Type B pancreatic cell (in vitro differentiated cells): ENCODE measurements at regions not wholly inside any gene's neighbourhood (a gene's known extent, or its start where the extent isn't known, plus 50 kb on each side); places are given as distances from the start of the nearest gene placed in this dataset.

Experiments used
- DNase-seq: peaks from one replicate; pipeline ENCODE4 v3.0.0; 2021; ENCODE audit warnings: mixed read lengths; ENCODE audit not compliant: unreplicated experiment; ENCODE audit errors: extremely low spot score
- H3K27ac Mint-ChIP-seq: 2 replicates; pipeline ENCODE4 v1.8.0; 2021; ENCODE audit warnings: mild to moderate bottlenecking, mixed read lengths
- H3K27me3 Mint-ChIP-seq: 2 replicates; pipeline ENCODE4 v1.8.0; 2021; ENCODE audit warnings: mixed read lengths
- H3K36me3 Mint-ChIP-seq: 2 replicates; pipeline ENCODE4 v1.8.0; 2021; ENCODE audit warnings: mixed read lengths
- H3K4me1 Mint-ChIP-seq: one replicate; pipeline ENCODE4 v1.8.0; 2021; ENCODE audit warnings: mixed read lengths; ENCODE audit not compliant: unreplicated experiment
- H3K4me3 Mint-ChIP-seq: 2 replicates; pipeline ENCODE4 v1.8.0; 2021; ENCODE audit warnings: mild to moderate bottlenecking, mixed read lengths
- H3K9me3 Mint-ChIP-seq: 2 replicates; pipeline ENCODE4 v1.8.0; 2021; ENCODE audit warnings: mixed read lengths
- CTCF ChIP-seq: fragments of 200-600 bp; sonication (generic); conservative IDR thresholded peaks from 2 replicates; pipeline ENCODE4 v1.5.0; 2021; ENCODE audit warnings: antibody characterized with exemption, mild to moderate bottlenecking

DNA sequence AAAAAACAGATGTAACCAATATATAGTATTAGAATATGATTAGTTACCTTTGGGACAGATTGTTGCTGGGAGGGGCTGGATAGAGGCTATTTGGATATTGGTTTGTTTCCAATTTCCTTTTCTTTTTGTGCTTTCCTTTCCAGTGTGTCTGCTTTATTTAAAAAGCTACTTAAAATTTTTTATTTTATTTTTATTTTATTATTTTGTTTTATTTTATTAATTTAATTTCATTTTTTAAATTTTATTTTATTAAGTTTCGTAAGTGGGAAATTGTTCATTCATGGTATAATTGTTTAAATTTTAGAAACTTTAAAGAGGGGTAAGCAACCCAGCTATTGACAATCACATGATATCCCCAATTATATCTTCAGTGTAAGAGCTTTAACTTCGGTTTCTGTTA, 2077.0 kb upstream of the PCDH20 start:
- Mint-ChIP-seq H3K27ac (no peak overlapping the region), H3K36me3 (no peaks in the 10 kb centered on the region), H3K4me3 (no peak overlapping the region), H3K27me3 (no peaks in the 10 kb centered on the region), H3K4me1 (no peaks in the 10 kb centered on the region), H3K9me3 (peaks cover 15% of the 10 kb centered on the region)
- no peak for DNase-seq
- no peak for TF ChIP-seq CTCF

- Mint-ChIP-seq H3K4me1 (no peaks in the 10 kb centered on the region), H3K4me3 (no peak overlapping the region), H3K36me3 (no peaks in the 10 kb centered on the region), H3K9me3 (peaks cover 16% of the 10 kb centered on the region), H3K27ac (no peak overlapping the region), H3K27me3 (no peaks in the 10 kb centered on the region)
- TF ChIP-seq CTCF = no peak
- DNase-seq = no peak
Measured at GRCh38 chr13:63490149-63490548, 2074.5 kb upstream of the PCDH20 start.

DNA sequence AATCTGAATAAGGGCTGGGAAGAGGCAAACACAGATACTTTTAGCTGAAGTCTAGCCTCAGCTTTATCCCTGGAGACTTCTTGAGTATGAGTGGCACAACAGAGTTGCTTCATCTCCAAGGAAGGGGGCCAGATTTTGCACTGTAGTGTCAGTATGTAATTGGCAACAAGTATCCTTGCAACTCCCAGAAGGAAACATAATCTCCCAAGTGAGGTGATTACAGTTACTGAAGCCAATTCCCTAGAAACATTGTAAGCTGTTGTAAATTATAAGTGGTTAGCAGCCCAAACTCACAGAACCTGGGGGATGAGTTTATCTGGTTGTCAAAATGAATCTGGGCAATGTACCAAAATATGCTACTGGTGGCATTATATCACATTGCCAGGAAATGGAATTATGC, 2065.7 kb upstream of the PCDH20 start:
- peaks cover 3% of the 10 kb centered on the region for H3K9me3 Mint-ChIP-seq
- no peak for TF ChIP-seq CTCF
- no peaks in the 10 kb centered on the region for H3K27me3 Mint-ChIP-seq
- H3K27ac Mint-ChIP-seq = no peak overlapping the region
- no peaks in the 10 kb centered on the region for H3K36me3 Mint-ChIP-seq
- no peak overlapping the region for H3K4me3 Mint-ChIP-seq
- no peaks in the 10 kb centered on the region for H3K4me1 Mint-ChIP-seq
- no peak for DNase-seq

DNA sequence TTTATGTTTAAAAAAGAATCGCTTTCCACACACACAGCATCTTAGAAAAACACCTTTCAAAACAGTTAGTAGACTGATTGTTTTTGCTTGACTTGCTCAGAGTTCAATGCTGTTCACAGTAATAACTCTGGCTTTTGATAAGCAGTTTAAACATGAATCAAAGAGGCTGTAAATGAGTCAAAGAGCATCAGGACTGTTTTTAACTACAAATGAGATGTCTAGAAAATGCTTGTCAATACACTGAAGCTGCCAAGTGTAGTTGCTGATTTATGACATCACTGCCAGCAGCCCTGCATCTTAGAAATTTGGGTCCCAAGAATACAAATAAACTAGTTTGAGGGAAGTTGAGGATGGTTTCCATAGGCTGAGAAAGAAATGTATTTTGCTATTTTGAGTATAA, 2057.1 kb upstream of the PCDH20 start:
- DNase-seq = no peak
- no peaks in the 10 kb centered on the region for H3K27me3 Mint-ChIP-seq
- no peaks in the 10 kb centered on the region for H3K36me3 Mint-ChIP-seq
- no peaks in the 10 kb centered on the region for H3K4me1 Mint-ChIP-seq
- no peaks in the 10 kb centered on the region for H3K9me3 Mint-ChIP-seq
- H3K4me3 Mint-ChIP-seq = no peak overlapping the region
- TF ChIP-seq CTCF = no peak
- H3K27ac Mint-ChIP-seq = no peak overlapping the region

DNA sequence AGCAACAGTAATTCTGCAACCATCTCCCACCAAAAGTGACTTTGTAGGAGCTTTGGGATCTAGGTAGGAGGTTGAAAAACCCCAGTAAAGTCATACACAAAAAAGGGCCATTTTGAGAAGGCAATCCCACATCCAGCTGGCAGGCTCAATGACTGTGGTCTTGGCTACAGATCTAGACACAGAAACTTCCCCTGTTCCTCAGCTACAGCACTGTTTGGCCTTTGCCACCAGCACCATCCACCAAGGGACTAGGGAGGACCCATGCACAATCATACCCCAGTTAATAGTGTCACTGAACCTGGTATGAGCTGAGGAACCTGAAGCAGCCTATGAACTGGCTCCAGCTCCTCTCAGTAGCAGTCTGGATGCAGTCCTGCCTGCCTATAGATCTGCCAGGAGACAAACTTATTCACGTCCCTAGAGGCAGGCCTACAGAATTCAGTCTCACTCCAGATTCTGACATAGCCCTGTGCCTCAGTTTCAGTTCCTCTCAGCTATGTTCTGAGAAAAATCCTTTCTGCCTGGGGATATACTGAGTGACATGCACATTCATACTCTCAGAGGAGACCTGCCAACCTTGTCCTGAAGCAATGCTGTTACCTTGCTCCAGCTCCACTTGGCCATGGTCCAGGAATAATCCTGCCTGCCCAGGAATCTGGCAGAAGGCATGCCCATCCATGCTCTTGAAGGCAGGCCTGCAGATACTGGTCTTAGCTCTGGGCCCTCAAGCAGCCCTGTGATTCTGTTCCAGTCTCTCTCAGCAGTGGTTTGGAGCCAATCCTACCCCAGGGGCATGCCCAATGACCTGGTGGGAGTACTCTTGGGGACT, 2048.3 kb upstream of the PCDH20 start:
- DNase-seq = no peak
- Mint-ChIP-seq H3K9me3 (no peaks in the 10 kb centered on the region), H3K4me1 (no peaks in the 10 kb centered on the region), H3K4me3 (no peak overlapping the region), H3K36me3 (no peaks in the 10 kb centered on the region), H3K27me3 (no peaks in the 10 kb centered on the region), H3K27ac (no peak overlapping the region)
- no peak for TF ChIP-seq CTCF
